ENCODE measurements at regions not wholly inside any gene's neighbourhood (a gene's known extent, or its start where the extent isn't known, plus 50 kb on each side); places are given as distances from the start of the nearest gene placed in this dataset.

- no peak overlapping the region for H2AK5ac ChIP-seq (ENCODE audit: low read depth, low read length)
Observed at GRCh38 chr10:2858452-2858851, 208.9 kb upstream of the PFKP start.

More at GRCh38 chr10:2858452-2858851, 208.9 kb upstream of the PFKP start:
- Histone ChIP-seq H3K79me1 (ENCODE audit: low read depth in 1 of 2, low read length in 2 of 2) (no peaks in the 10 kb centered on the region), H3K9me3 (ENCODE audit: control insufficient read depth, insufficient read depth, low read length) (no peaks in the 10 kb centered on the region), H3K36me3 (ENCODE audit: control insufficient read depth, insufficient read depth, low read length) (no peaks in the 10 kb centered on the region), H4K20me1 (ENCODE audit: insufficient read depth, low read length) (no peaks in the 10 kb centered on the region), H4K5ac (ENCODE audit: low read depth, low read length) (no peak overlapping the region), H3K4me3 (ENCODE audit: insufficient read depth, low read depth, low read length) (no peak overlapping the region), H3K9me1 (ENCODE audit: insufficient read depth, low read length) (no peaks in the 10 kb centered on the region), H3K14ac (replicated peaks; ENCODE audit: low read depth, low read length) (no peak overlapping the region), H2AK9ac (replicated peaks; ENCODE audit: low read depth, low read length, poor library complexity) (no peak overlapping the region), H2AFZ (replicated peaks; ENCODE audit: low read length, poor library complexity) (no peak overlapping the region), H3K4me2 (ENCODE audit: low read depth, low read length) (no peak overlapping the region), H2BK5ac (ENCODE audit: low read depth, low read length, poor library complexity, severe bottlenecking) (no peak overlapping the region), H4K8ac (ENCODE audit: low read depth in 2 of 2, low read length in 2 of 2) (no peak overlapping the region), H3K27ac (ENCODE audit: insufficient read depth, low read length) (no peak overlapping the region), H3K23ac (ENCODE audit: low read depth, low read length) (no peak overlapping the region), H3K18ac (ENCODE audit: low read depth, low read length) (no peak overlapping the region), H2BK15ac (ENCODE audit: low read depth, low read length) (no peak overlapping the region), H3K4ac (ENCODE audit: low read depth, low read length) (no peak overlapping the region), H2BK20ac (ENCODE audit: low read depth, low read length) (no peak overlapping the region), H3K9ac (ENCODE audit: low read depth, low read length) (no peak overlapping the region), H3K56ac (ENCODE audit: extremely low read depth, insufficient read depth, low read length) (no peak overlapping the region), H2BK120ac (ENCODE audit: low read depth, low read length) (no peak overlapping the region), H3K4me1 (ENCODE audit: control insufficient read depth, insufficient read depth, low read length) (no peaks in the 10 kb centered on the region), H4K91ac (ENCODE audit: insufficient read depth, low read depth, low read length) (no peak overlapping the region), H3K27me3 (ENCODE audit: control insufficient read depth, insufficient read depth, low read length) (no peaks in the 10 kb centered on the region)
- dilution Hi-C loops (cut with HindIII; ENCODE audit: low sequenced_read_pairs, unreplicated experiment), result no loop called here
- in situ Hi-C loops (cut with MboI; ENCODE audit: low sequenced_read_pairs), result no loop called here
- no peak for DNase-seq
- no CpG with 5 or more reads among the region's 2 CpGs for WGBS, 2 experiments (ENCODE audit: extremely low coverage in 2 of 2, insufficient read length in 1 of 2)
- ChIA-PET CTCF (no interaction called here), POLR2A (ENCODE audit: unreplicated experiment) (no interaction called here)
- TF ChIP-seq MXI1 (IDR thresholded peaks at IDR 0.05; ENCODE audit: borderline replicate concordance, low read depth, low read length) (no peak), ELK1 (IDR thresholded peaks at IDR 0.05; ENCODE audit: borderline replicate concordance, low read depth, low read length) (no peak)
- intact Hi-C loops (cut with micrococcal nuclease), result no loop called here
- no peak for ATAC-seq (ENCODE audit: low read depth)
- no TSS peak for BruUV-seq (replicated peaks)
